Right lung (tissue), 2 donors: ENCODE measurements at regions not wholly inside any gene's neighbourhood (a gene's known extent, or its start where the extent isn't known, plus 50 kb on each side); places are given as distances from the start of the nearest gene placed in this dataset.
"Not testable (repeated sequence)": the region's sequence is repeated elsewhere in the genome, so short reads cannot be mapped to it uniquely, and the experiment has no call there.

Experiments used
- DNase-seq, 2 donors: peaks; one replicate each; pipeline ENCODE4 v3.0.0-alpha.2; 2013

GRCh38 chr9:24846248-24846912, 300.7 kb upstream of the IZUMO3 start:
- no peak for DNase-seq

DNA sequence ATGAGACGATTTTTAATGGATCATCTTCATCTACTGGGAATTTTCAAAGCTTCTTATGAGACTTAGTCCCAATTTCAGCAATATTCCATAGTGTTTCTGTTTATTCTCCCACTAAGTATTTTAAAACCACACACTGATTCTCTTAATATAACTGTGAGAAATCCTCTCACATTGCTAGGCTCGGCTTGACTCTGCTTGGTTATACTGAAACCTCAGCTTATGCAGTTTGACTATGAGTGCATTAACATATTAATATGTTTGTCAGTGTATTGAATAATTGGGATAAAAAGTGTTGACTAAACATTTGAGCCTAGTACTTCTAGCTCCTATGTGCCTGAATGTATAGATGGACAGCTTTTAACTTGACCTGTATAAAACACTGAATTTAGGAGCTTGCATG, 298.5 kb upstream of the IZUMO3 start:
- DNase-seq = no peak

DNA sequence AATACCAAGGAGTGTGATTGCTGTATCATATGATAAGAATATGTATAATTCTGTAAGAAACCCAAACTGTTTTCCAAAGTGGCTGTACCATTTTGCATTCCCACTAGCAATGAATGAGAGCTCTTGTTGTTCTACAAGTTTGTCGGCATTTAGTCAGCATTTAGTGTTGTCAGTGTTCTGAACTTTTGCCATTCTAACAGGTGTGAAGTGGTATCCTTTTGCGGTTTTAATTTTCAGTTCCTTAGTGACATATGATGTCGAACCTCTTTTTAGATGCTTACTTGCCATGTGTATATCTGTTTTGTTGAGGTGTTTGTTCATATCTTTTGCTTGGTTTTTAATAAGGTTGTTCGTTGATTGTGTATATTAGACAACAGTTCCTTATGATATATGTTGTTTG, 296.3 kb upstream of the IZUMO3 start:
- no peak for DNase-seq

- DNase-seq = no peak
Measured at GRCh38 chr9:24832307-24832706, 286.6 kb upstream of the IZUMO3 start.

- DNase-seq = no peak
Measured at GRCh38 chr9:24828687-24829086, 283.0 kb upstream of the IZUMO3 start.

- DNase-seq = no peak
Measured at GRCh38 chr9:24824607-24825006, 278.9 kb upstream of the IZUMO3 start.

DNA sequence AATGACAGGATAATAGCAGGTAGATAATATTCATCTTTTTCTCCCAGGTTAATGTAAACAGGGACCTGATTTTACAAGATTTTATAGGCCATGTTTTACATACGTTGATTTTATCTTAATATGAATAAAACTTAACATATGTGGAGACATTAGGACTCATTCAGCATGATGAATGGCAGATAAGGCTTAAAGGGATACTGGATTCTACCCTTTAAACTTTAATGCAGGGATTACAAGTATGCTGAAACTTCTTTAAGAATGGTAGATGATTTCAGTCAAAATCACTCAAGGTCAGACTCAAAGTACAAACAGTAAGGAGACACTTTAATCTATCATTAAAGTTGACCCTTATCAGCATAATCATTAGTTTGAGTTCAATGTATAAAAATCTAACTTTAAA, 274.5 kb upstream of the IZUMO3 start:
- no peak for DNase-seq

DNA sequence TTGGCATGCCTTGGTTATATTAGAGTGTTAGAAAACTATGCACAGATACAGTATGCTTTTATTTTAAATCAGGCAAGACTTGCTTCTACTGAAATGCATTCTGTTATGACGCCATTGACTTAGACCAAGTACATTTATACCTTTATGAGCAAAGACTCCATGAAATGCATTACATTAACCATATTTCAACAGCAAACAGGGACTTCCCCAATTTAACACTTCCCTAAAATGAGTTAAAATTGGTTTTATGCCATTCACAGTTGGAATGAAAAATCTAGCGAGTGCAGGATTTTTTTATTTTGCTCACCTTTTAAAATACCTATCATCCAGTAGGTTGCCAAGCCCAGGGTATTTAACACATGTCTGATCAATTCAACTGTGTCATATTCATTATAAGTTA, 272.1 kb upstream of the IZUMO3 start:
- no peak for DNase-seq

DNA sequence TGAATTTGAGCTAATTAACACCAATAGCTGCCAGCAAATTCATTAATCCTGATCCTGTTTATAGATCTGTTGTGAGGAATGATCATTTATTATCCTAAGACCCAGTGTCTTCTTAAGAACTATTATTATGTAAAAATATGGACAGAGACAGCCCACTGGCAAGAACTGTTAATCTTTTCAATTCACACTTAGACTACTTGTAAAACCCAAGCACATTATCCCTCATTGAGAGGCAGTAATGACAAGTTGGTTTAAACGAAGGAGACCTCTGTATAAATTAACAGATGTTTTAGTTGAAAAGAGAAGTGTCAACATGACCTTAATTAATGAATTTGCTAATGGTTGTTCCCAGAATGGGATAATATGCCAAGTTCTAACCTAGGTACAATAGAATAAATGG, 270.3 kb upstream of the IZUMO3 start:
- no peak for DNase-seq

DNA sequence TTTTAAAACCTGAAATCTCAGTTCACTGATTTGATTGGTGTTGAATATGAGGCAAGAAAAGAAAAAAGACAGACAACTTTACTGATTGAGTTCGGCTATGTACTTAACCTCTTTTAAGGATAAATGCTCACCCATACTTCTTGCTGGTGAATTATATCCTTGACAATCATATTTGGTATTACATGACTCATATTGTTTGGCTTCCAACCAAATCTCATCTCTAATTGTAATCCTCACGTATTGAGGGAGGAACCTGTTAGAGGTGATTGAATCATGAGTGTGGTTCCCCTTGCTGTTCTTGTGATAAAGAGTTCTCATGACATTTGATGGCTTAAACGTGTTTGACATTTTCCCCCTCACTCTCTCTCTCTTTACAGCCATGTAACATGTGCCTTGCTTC, 255.6 kb upstream of the IZUMO3 start:
- DNase-seq = no peak

DNA sequence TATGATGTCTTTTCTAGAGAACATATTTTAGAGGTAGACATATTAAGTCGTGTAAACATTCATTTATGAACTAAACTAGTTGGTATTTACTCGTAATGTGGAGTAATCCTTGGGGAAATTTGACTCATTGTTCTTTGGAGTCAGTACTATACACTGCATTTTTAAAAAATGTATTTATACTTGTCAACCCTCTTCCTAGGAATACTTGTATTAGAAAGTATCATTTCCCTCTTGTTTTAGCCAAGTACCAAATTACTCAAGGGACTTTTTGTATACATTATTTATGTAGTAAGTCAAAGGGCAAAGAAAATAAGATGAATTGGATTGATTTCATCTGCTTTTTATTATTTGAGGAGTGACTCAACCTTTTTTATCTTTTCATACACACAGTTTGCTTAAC, 248.1 kb upstream of the IZUMO3 start:
- no peak for DNase-seq

DNA sequence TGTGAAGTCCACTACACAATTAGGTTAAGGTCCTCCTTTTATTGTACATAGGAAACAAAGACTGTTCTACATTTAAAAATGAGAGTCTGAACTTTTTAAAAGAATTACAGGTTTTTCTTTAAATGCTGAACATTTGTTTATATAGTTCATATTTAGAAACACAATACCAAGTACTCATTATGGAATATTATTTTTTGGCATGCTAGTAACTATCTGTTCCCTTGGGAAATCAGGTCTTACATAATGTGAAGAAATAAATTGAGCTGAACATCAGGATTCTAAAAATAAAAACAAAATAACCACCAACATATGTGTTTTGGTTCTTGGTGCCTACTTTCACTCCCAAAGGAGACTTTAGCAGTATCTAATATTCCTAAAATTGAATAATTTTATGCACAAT, 230.5 kb upstream of the IZUMO3 start:
- no peak for DNase-seq

DNA sequence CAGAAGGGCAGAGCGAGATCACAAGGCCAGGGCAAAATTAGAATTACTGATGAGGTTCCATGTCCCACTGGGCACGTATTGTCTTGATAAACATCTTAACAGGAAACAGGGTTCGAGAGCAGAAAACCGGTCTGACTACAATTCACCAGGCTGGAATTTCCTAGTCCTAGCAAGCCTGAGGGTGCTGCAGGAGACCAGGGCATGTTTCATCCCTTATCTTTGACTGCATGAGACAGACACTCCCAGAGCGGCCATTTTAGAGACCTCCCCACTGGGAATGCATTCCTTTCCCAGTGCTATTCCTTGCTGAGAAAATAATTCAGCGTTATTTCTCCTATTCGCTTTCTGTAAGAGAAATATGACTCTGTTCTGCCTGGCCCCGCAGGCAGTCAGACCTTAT, 228.5 kb upstream of the IZUMO3 start:
- DNase-seq = not testable (repeated sequence)

- DNase-seq = no peak
Measured at GRCh38 chr9:24766081-24766480, 220.4 kb upstream of the IZUMO3 start.

- DNase-seq = no peak
Measured at GRCh38 chr9:24765025-24765756, 219.5 kb upstream of the IZUMO3 start.

GRCh38 chr9:24738421-24738961, 192.8 kb upstream of the IZUMO3 start:
- DNase-seq = no peak

DNA sequence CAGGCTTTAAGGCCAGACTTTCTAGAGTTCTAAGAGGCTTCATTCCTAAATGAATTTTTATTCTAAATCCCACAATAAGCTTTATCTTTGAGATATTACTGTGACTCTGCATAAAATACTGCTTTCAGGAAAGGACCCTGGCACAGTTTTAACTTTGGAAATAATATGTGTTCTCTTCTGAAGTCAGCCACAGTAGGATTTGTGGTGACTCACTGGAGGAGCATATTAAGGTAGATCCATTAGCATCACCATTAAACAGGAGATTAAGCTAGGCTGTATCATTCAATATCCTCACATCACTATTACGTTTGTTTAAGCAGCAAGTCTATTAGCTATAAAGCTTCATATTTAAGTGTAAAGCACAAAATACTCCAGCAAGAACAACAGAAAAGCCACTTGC, 186.1 kb upstream of the IZUMO3 start:
- no peak for DNase-seq

DNA sequence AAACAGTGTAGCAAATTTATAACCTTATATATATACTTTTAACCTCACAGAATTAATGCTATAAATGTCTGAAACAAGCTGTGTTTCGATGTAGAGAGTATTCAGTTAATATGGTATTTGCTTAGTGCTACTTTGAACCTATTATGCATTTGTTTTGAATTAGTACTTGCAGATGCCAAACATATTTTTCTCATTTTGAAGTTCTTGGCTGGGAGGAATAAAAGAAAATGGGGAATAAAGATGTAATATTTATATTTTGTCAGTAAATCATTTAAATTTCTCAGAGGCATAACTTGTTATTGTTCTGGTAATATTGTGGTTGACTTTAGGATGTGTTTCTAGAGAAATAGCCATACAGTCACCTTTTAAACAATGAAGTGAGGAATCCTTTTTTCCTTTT, 175.9 kb upstream of the IZUMO3 start:
- no peak for DNase-seq

DNA sequence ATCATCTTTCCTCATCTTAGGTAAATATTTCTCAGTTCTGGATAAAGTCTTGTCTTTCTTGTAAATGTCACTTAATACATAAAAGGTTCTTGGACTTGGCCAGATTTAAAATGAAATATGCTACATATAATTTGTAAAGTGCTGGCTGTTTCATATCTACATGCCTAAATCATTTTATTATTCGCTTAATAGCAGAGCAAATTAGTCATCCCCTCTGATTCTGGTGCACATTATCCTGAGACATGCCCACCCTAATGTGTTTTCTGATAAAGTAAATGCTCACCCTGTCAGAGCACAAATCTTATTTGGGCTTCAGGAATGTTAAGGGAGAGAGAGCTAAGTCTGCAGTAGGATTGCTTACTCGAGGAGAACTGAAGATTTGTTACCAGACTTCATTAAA, 166.5 kb upstream of the IZUMO3 start:
- DNase-seq = no peak

DNA sequence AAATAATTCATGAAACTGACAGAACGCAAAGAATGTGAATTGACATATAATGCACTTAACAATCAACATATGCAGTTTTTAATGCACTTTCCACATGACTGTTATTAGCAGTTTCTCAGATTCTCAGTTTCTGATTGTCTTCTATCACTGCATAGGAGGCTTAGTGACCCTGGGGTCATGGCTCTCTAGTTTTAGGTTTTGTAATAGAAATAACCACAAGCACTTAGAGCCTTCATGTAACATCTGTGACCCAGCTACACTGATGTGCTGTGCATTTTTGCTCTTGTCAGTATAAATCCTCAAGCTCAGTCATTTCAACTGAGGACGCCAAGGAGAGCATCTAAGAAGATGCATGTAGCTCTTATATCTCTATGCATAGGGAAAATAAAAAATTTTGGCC, 163.1 kb upstream of the IZUMO3 start:
- DNase-seq = no peak

DNA sequence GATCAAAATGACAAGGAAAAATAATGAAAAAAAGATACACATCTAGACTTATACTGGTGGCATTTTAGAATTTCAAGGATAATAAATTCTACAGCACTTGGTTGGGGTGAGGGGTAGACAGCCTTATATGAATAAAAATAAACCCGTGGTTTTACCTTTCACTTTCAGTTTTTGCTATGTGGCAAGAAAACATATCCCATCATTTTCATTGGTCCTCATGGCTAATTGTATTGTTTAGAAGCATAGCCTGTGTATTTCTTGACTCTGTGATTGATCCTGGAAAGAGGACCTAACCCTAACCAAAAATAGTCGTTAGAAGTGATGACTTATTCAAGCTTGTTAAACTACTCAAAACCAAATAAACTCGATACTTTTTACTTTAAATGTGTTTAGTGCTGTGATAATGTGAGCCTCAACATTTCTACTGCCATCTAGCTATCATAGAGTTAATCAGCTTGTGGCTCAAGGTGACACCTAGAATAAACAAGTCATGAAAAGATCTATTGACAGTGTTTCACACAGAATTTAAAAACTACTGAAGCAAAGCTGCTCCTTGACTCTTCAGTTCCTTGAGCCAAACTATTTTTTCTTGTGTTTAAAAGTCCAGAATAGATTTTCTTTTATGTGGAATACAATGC, 153.3 kb upstream of the IZUMO3 start:
- no peak for DNase-seq

GRCh38 chr9:24672336-24672735, 126.6 kb upstream of the IZUMO3 start:
- DNase-seq = no peak

GRCh38 chr9:24657387-24657786, 111.7 kb upstream of the IZUMO3 start:
- no peak for DNase-seq
